ENCODE measurements at regions not wholly inside any gene's neighbourhood (a gene's known extent, or its start where the extent isn't known, plus 50 kb on each side); places are given as distances from the start of the nearest gene placed in this dataset.

DNA sequence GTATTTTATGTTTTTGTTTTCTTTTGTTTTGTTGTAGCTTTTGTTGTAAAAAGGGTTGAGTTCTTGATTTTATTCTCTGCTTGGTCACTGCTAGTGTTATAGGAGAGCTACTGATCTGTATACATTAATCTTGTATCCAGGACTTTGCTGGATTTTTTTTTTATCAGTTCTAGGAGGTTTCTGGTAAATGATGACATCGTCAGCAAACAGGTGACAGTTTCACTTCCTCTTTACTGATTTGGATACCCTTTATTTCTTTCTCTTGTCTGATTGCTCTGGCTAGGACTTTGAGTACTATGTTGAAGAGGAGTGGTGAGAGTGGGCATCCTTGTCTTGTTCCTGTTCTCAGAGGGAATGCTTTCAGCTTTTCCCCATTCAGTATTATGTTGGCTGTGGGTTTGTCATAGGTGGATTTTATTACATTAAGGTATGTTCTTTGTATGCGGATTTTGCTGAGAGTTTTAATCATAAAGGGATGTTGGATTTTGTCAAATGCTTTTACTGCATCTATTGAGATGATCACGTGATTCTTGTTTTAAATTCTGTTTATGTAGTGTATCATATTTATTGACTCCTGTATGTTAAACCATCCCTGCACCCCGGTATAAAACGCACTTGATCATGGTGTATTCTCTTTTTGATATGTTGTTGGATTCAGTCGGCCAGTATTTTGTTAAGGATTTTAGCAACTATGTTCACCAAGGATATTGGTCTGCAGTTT lies 905.7 kb downstream of the LTN1 start:
- TF ChIP-seq EZH2 (IDR thresholded peaks at IDR 0.05; ENCODE audit: borderline replicate concordance, insufficient read depth, low read depth, low read length, poor library complexity, severe bottlenecking) = no peak
- TF ChIP-seq, protein P1, sequence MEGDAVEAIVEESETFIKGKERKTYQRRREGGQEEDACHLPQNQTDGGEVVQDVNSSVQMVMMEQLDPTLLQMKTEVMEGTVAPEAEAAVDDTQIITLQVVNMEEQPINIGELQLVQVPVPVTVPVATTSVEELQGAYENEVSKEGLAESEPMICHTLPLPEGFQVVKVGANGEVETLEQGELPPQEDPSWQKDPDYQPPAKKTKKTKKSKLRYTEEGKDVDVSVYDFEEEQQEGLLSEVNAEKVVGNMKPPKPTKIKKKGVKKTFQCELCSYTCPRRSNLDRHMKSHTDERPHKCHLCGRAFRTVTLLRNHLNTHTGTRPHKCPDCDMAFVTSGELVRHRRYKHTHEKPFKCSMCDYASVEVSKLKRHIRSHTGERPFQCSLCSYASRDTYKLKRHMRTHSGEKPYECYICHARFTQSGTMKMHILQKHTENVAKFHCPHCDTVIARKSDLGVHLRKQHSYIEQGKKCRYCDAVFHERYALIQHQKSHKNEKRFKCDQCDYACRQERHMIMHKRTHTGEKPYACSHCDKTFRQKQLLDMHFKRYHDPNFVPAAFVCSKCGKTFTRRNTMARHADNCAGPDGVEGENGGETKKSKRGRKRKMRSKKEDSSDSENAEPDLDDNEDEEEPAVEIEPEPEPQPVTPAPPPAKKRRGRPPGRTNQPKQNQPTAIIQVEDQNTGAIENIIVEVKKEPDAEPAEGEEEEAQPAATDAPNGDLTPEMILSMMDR (IDR thresholded peaks at IDR 0.05) = no peak
